ENCODE measurements at regions not wholly inside any gene's neighbourhood (a gene's known extent, or its start where the extent isn't known, plus 50 kb on each side); places are given as distances from the start of the nearest gene placed in this dataset.

- WGBS, 2 experiments (ENCODE audit: insufficient coverage in 1 of 2, insufficient read length in 1 of 2): 97% methylated on average over 2 of the region's 3 CpGs; no CpG with 5 or more reads in 1 of the 2 experiments
- Mint-ChIP-seq H3K4me3 (no peak overlapping the region), H3K9me3 (no peaks in the 10 kb centered on the region), H3K36me3 (ENCODE audit: low read depth) (no peaks in the 10 kb centered on the region), H3K27ac (no peak overlapping the region), H3K27me3 (ENCODE audit: insufficient read depth) (peaks cover 4% of the 10 kb centered on the region), H3K4me1 (peaks cover 18% of the 10 kb centered on the region)
- TF ChIP-seq CTCF (conservative IDR thresholded peaks at IDR 0.05): no peak
- no peak overlapping the region for H3K9ac ChIP-seq (ENCODE audit: extremely low read depth, low read length, poor library complexity, severe bottlenecking)
- no peak overlapping the region for H3K27ac ChIP-seq (ENCODE audit: low read depth, low read length)
- H3K4me1 ChIP-seq (ENCODE audit: control insufficient read depth, insufficient read depth, low read length): peaks cover 3% of the 10 kb centered on the region
- no peak for DNase-seq
- peaks cover 12% of the 10 kb centered on the region for H3K27me3 ChIP-seq (ENCODE audit: control insufficient read depth, insufficient read depth, low read length, poor library complexity, severe bottlenecking)
- no peaks in the 10 kb centered on the region for H3K9me3 ChIP-seq (ENCODE audit: control insufficient read depth, low read length)
- H3K4me3 ChIP-seq (ENCODE audit: low read length): no peak overlapping the region
- H3K36me3 ChIP-seq (ENCODE audit: control insufficient read depth, insufficient read depth, low read length): no peaks in the 10 kb centered on the region
These were observed 108.0 kb upstream of the CACHD1 start for GRCh38 chr1:64361974-64362373.

- Histone ChIP-seq H3K27me3 (ENCODE audit: control insufficient read depth, insufficient read depth, low read length, poor library complexity, severe bottlenecking) (peaks cover 4% of the 10 kb centered on the region), H3K9me3 (ENCODE audit: control insufficient read depth, low read length) (no peaks in the 10 kb centered on the region), H3K9ac (ENCODE audit: extremely low read depth, low read length, poor library complexity, severe bottlenecking) (no peak overlapping the region), H3K4me1 (ENCODE audit: control insufficient read depth, insufficient read depth, low read length) (no peaks in the 10 kb centered on the region), H3K36me3 (ENCODE audit: control insufficient read depth, insufficient read depth, low read length) (no peaks in the 10 kb centered on the region), H3K27ac (ENCODE audit: low read depth, low read length) (no peak overlapping the region), H3K4me3 (ENCODE audit: low read length) (no peak overlapping the region)
- H3K36me3 Mint-ChIP-seq (ENCODE audit: low read depth): no peaks in the 10 kb centered on the region
- no peaks in the 10 kb centered on the region for H3K27me3 Mint-ChIP-seq (ENCODE audit: insufficient read depth)
- H3K9me3 Mint-ChIP-seq: no peaks in the 10 kb centered on the region
- no peak overlapping the region for H3K27ac Mint-ChIP-seq
- WGBS, 2 experiments (ENCODE audit: insufficient coverage in 1 of 2, insufficient read length in 1 of 2): 81 to 85% methylated on average over 3 to 4 of the region's 4 CpGs
- TF ChIP-seq CTCF (conservative IDR thresholded peaks at IDR 0.05): no peak
- DNase-seq: no peak
- H3K4me3 Mint-ChIP-seq: no peak overlapping the region
- H3K4me1 Mint-ChIP-seq: peaks cover 10% of the 10 kb centered on the region
These were observed 106.8 kb upstream of the CACHD1 start for GRCh38 chr1:64363111-64363510.

GRCh38 chr1:64363616-64364015 is 106.3 kb upstream of the CACHD1 start:
- H3K4me3 Mint-ChIP-seq: no peak overlapping the region

More at GRCh38 chr1:64363616-64364015, 106.3 kb upstream of the CACHD1 start:
- no peak overlapping the region for H3K27ac Mint-ChIP-seq
- Histone ChIP-seq H3K4me3 (ENCODE audit: low read length) (no peak overlapping the region), H3K27me3 (ENCODE audit: control insufficient read depth, insufficient read depth, low read length, poor library complexity, severe bottlenecking) (no peaks in the 10 kb centered on the region), H3K4me1 (ENCODE audit: control insufficient read depth, insufficient read depth, low read length) (no peaks in the 10 kb centered on the region), H3K27ac (ENCODE audit: low read depth, low read length) (no peak overlapping the region), H3K9ac (ENCODE audit: extremely low read depth, low read length, poor library complexity, severe bottlenecking) (no peak overlapping the region), H3K36me3 (ENCODE audit: control insufficient read depth, insufficient read depth, low read length) (no peaks in the 10 kb centered on the region), H3K9me3 (ENCODE audit: control insufficient read depth, low read length) (no peaks in the 10 kb centered on the region)
- no peaks in the 10 kb centered on the region for H3K9me3 Mint-ChIP-seq
- H3K36me3 Mint-ChIP-seq (ENCODE audit: low read depth): no peaks in the 10 kb centered on the region
- H3K4me1 Mint-ChIP-seq: peaks cover 9% of the 10 kb centered on the region
- TF ChIP-seq CTCF (conservative IDR thresholded peaks at IDR 0.05): no peak
- DNase-seq: no peak
- no peaks in the 10 kb centered on the region for H3K27me3 Mint-ChIP-seq (ENCODE audit: insufficient read depth)

All from endodermal cell (in vitro differentiated cells).